HFF-Myc (cell line): ENCODE measurements at regions not wholly inside any gene's neighbourhood (a gene's known extent, or its start where the extent isn't known, plus 50 kb on each side); places are given as distances from the start of the nearest gene placed in this dataset.

ENCODE experiments used
- DNase-seq: peaks from one replicate; pipeline ENCODE4 v3.0.0-alpha.2; 2011; ENCODE audit warnings: low read depth; ENCODE audit errors: extremely low read depth
- H3K4me3 ChIP-seq: replicated peaks from 2 replicates; pipeline ENCODE4 v1.5.1; 2011; ENCODE audit warnings: low read depth, mild to moderate bottlenecking, control low read depth, low read length
- TF ChIP-seq, protein P1 (sequence below): IDR thresholded peaks from 2 replicates; pipeline ENCODE4 v1.5.1; 2012; ENCODE audit warnings: mild to moderate bottlenecking, low read depth, low read length, control low read depth; ENCODE audit errors: missing control alignments

DNA sequence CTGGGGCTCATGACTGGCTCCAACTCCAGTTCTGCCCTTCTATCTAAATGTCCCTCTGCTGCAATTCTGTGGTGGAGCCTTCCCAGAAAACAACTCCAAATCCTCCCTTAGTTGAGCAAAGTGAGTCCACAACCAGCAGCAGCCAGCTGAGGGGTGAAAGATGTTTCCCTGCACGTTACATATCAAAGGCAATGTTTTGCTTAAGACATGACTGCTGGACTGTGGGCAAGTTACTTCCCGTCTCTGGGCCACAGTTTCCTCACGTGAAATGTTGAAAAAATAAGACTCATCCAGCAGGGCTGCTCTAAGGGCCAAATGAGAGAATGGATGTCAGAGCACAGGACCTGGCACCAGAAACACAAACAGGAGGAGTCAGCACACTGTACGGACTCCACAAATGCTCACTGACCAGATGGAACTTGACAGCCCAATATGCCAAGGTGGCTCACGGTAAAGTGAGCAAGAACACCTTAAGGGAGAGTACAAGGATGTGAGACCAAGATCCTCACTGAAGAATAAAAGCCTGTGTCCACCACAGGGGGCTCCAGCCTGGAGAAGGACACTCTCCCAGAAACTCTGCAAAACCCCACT lies 138.4 kb upstream of the ABCA1 start:
- no peak for DNase-seq
- TF ChIP-seq, protein P1, sequence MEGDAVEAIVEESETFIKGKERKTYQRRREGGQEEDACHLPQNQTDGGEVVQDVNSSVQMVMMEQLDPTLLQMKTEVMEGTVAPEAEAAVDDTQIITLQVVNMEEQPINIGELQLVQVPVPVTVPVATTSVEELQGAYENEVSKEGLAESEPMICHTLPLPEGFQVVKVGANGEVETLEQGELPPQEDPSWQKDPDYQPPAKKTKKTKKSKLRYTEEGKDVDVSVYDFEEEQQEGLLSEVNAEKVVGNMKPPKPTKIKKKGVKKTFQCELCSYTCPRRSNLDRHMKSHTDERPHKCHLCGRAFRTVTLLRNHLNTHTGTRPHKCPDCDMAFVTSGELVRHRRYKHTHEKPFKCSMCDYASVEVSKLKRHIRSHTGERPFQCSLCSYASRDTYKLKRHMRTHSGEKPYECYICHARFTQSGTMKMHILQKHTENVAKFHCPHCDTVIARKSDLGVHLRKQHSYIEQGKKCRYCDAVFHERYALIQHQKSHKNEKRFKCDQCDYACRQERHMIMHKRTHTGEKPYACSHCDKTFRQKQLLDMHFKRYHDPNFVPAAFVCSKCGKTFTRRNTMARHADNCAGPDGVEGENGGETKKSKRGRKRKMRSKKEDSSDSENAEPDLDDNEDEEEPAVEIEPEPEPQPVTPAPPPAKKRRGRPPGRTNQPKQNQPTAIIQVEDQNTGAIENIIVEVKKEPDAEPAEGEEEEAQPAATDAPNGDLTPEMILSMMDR: no peak
- H3K4me3 ChIP-seq: no peak overlapping the region

DNA sequence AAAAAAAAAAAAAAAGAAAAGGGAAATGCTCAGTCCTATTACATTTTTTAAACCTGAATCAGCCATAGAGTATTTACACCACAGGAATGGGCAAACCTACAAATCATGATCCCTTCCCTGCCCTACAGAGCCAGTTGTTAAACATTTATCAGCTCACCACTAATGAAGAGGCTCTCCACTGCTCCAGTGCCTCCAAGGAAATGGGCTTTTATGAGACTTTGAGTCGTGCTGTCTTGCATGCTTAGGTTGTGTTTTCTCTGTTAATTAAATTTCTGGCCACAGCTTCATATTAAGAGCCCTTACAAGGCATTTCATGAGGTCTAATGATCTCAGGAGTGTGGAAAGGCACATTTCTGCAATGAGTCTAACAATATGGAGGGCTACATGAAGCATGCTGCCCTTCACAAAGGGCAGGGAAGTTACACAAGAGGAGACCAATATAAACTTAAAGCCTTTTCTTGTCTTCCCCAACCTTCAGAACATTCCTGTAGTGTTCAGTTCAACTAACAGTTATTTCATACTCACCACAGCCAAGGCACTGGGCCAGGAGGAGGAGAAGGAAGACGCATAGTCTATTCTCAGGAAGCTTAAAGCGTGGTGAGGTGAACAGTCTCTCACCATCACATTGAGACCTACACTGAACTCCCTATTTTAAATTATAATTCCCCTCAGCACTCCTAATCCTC lies 140.1 kb upstream of the ABCA1 start:
- TF ChIP-seq, protein P1: no peak
- DNase-seq: no peak
- no peak overlapping the region for H3K4me3 ChIP-seq

DNA sequence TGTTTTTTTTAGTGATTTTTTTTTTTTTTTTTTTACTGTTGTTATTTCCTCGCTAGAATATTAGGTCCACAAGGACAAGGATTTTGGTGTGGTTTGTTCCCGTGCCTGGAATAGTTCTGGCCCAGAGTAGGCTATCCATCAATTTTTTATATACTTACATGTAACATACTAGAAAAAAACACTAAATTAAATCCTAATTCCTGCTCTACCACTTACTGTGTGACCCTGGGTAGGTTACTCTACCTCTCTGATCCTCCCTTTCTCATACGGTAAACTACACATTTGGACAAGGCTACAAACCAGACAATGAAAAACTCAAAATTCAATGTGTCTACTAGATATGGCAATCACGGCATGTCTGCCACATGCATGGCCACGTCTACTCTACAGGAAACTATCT lies 141.3 kb upstream of the ABCA1 start:
- DNase-seq: no peak
- no peak overlapping the region for H3K4me3 ChIP-seq
- TF ChIP-seq, protein P1: no peak

DNA sequence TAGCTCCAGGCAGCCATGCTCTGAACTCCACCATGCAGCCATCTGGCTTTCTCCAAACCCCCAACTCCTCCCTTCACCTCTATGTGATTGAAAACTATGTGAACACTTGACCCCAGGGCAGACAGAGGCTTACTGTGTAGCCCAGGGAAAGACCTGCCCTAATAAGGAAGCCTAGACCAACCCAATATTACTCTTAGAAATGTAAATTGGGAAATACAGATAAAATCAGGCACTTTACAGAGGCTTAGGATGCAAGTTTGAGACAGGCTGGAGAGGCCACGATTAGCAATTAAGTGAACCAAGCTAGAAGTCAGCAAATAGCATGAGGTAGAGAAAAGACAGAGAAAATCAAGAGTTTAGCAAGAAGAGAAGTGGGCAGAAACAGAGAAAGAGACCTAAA lies 141.7 kb upstream of the ABCA1 start:
- TF ChIP-seq, protein P1: no peak
- no peak overlapping the region for H3K4me3 ChIP-seq
- DNase-seq: no peak

DNA sequence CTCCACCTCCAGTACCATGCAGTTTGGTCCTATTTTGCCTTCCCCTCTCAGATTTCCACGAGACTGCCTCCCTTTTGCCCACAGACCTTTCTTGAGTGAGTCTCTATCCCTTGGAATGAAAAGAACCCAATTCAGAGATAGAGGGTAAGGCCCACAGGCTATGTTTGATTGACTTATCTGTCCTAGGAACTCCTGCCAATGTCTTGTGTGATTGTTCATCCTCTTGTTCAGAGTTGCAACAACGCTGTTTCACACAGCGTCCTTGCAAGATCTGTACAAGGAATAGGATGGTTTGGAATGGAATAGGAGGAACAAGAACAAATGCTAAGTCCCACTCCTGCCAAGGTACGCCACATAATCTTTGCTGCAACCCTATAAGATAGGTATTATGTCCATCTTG lies 142.2 kb upstream of the ABCA1 start:
- DNase-seq: no peak
- TF ChIP-seq, protein P1: no peak
- no peak overlapping the region for H3K4me3 ChIP-seq

DNA sequence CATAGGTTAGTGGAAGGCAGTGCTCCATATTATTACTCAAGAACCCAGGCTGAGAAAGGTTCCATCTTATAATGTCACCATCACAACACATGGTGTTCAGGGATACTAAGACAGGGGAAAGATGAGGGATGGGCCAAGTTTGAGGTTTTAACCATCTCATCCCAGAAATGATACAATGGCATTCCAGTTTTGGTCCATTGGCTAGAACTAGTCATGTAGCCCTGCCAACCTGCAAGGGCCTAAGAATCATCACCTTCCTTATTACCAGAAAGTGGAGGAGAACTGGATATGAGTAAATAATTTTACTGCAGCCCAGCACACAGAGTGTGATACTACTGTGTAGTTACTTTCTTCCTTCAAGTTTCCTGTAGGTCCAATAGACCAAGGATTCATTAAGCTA lies 144.5 kb upstream of the ABCA1 start:
- TF ChIP-seq, protein P1: no peak
- H3K4me3 ChIP-seq: no peak overlapping the region
- DNase-seq: no peak
